IPS DF 19.7 (cell line): ENCODE measurements at regions not wholly inside any gene's neighbourhood (a gene's known extent, or its start where the extent isn't known, plus 50 kb on each side); places are given as distances from the start of the nearest gene placed in this dataset.

Experiments used
- DNase-seq: peaks from one replicate; pipeline ENCODE4 v3.0.0-alpha.2; 2013; ENCODE audit warnings: low read depth, low spot score

- DNase-seq, result no peak
Observed at GRCh38 chr5:56588131-56588487, 227.2 kb upstream of the MAP3K1 start.

- DNase-seq, result no peak
Observed at GRCh38 chr5:56587381-56588130, 227.8 kb upstream of the MAP3K1 start.

GRCh38 chr5:56585999-56586691 lies 229.2 kb upstream of the MAP3K1 start:
- no peak for DNase-seq

- DNase-seq, result no peak
Observed at GRCh38 chr5:56585461-56585860, 229.9 kb upstream of the MAP3K1 start.

GRCh38 chr5:56581426-56581825 lies 233.9 kb upstream of the MAP3K1 start:
- no peak for DNase-seq

GRCh38 chr5:56580864-56581263 lies 234.5 kb upstream of the MAP3K1 start:
- DNase-seq, result no peak

- no peak for DNase-seq
Observed at GRCh38 chr5:56575821-56576220, 239.5 kb upstream of the MAP3K1 start.

GRCh38 chr5:56574778-56575177 lies 240.6 kb upstream of the MAP3K1 start:
- no peak for DNase-seq

GRCh38 chr5:56569566-56569965 lies 245.8 kb upstream of the MAP3K1 start:
- DNase-seq, result no peak

- DNase-seq, result no peak
Observed at GRCh38 chr5:56569076-56569475, 246.3 kb upstream of the MAP3K1 start.

- DNase-seq, result no peak
Observed at GRCh38 chr5:56567278-56567677, 248.1 kb upstream of the MAP3K1 start.

- DNase-seq, result no peak
Observed at GRCh38 chr5:56566374-56567249, 248.7 kb upstream of the MAP3K1 start.

- DNase-seq, result no peak
Observed at GRCh38 chr5:56565644-56566043, 249.7 kb upstream of the MAP3K1 start.

- DNase-seq, result no peak
Observed at GRCh38 chr5:56565283-56565615, 250.1 kb upstream of the MAP3K1 start.

- DNase-seq, result no peak
Observed at GRCh38 chr5:56564541-56565282, 250.6 kb upstream of the MAP3K1 start.

- DNase-seq, result no peak
Observed at GRCh38 chr5:56561455-56561854, 253.9 kb upstream of the MAP3K1 start.

- DNase-seq, result no peak
Observed at GRCh38 chr5:56558131-56558745, 257.1 kb upstream of the MAP3K1 start.

GRCh38 chr5:56557198-56557597 lies 258.2 kb upstream of the MAP3K1 start:
- no peak for DNase-seq

- no peak for DNase-seq
Observed at GRCh38 chr5:56552612-56553268, 262.6 kb upstream of the MAP3K1 start.

- no peak for DNase-seq
Observed at GRCh38 chr5:56550227-56550626, 265.1 kb upstream of the MAP3K1 start.
